MM.1S (cell line): ENCODE measurements at regions not wholly inside any gene's neighbourhood (a gene's known extent, or its start where the extent isn't known, plus 50 kb on each side); places are given as distances from the start of the nearest gene placed in this dataset.

Source experiments
- DNase-seq: peaks from one replicate; pipeline ENCODE4 v3.0.0-alpha.2; 2015
- H2AFZ ChIP-seq: fragments of 300-600 bp; sonication (generic); 2 replicates; pipeline ENCODE4 v1.6.0; 2016; ENCODE audit warnings: antibody characterized with exemption, low read length
- H3F3A ChIP-seq: fragments of 300-600 bp; sonication (generic); 2 replicates; pipeline ENCODE4 v1.6.1; 2016; ENCODE audit warnings: mild to moderate bottlenecking, antibody characterized with exemption, low read length, moderate library complexity, mixed read lengths; ENCODE audit not compliant: insufficient read depth
- H3K27ac ChIP-seq: fragments of 300-600 bp; sonication (generic); 2 replicates; pipeline ENCODE4 v1.5.1; 2016; ENCODE audit warnings: mild to moderate bottlenecking, low read length
- H3K27me3 ChIP-seq: fragments of 300-600 bp; sonication (generic); replicated peaks from 2 replicates; pipeline ENCODE4 v1.6.0; 2016; ENCODE audit warnings: low read length; ENCODE audit not compliant: insufficient read depth
- H3K36me3 ChIP-seq: fragments of 300-600 bp; sonication (generic); replicated peaks from 2 replicates; pipeline ENCODE4 v1.6.1; 2016; ENCODE audit warnings: mild to moderate bottlenecking, low read length, mixed read lengths; ENCODE audit not compliant: insufficient read depth
- H3K4me1 ChIP-seq: fragments of 300-600 bp; sonication (generic); 2 replicates; pipeline ENCODE4 v1.6.1; 2016; ENCODE audit warnings: low read length, mixed read lengths
- H3K4me2 ChIP-seq: fragments of 300-600 bp; sonication (generic); 2 replicates; pipeline ENCODE4 v1.6.0; 2016; ENCODE audit warnings: low read depth, low read length
- H3K4me3 ChIP-seq: fragments of 300-600 bp; sonication (generic); 2 replicates; pipeline ENCODE4 v1.5.1; 2016; ENCODE audit warnings: low read length, mixed read lengths
- H3K79me2 ChIP-seq: fragments of 300-600 bp; sonication (generic); 2 replicates; pipeline ENCODE4 v1.6.1; 2016; ENCODE audit warnings: mixed run types, low read length, mixed read lengths
- H3K9ac ChIP-seq: fragments of 300-600 bp; sonication (generic); 2 replicates; pipeline ENCODE4 v1.6.1; 2016; ENCODE audit warnings: low read length, mixed read lengths
- H3K9me2 ChIP-seq: fragments of 300-600 bp; sonication (generic); replicated peaks from 2 replicates; pipeline ENCODE4 v1.6.1; 2016; ENCODE audit warnings: mild to moderate bottlenecking, low read length, mixed read lengths; ENCODE audit not compliant: insufficient read depth
- H3K9me3 ChIP-seq: fragments of 300-600 bp; sonication (generic); replicated peaks from 2 replicates; pipeline ENCODE4 v1.6.1; 2016; ENCODE audit warnings: mild to moderate bottlenecking, low read length, mixed read lengths; ENCODE audit not compliant: insufficient read depth
- H4K20me1 ChIP-seq: fragments of 300-600 bp; sonication (generic); 2 replicates; pipeline ENCODE4 v1.6.1; 2016; ENCODE audit warnings: mild to moderate bottlenecking, low read length, moderate library complexity, mixed read lengths; ENCODE audit not compliant: insufficient read depth
- CTCF ChIP-seq: fragments of 300-600 bp; sonication (generic); IDR thresholded peaks from 2 replicates; pipeline ENCODE4 v1.5.1; 2016; ENCODE audit warnings: antibody characterized with exemption, low read length, mixed read lengths
- EZH2 ChIP-seq: fragments of 300-600 bp; sonication (generic); optimal IDR thresholded peaks from 2 replicates; pipeline ENCODE3; 2017; ENCODE audit warnings: low read depth, mild to moderate bottlenecking, antibody characterized with exemption, low read length, mixed read lengths
- EZH2phosphoT487 ChIP-seq: fragments of 300-600 bp; sonication (generic); IDR thresholded peaks from 2 replicates; pipeline ENCODE4 v1.6.1; 2018; ENCODE audit warnings: antibody characterized with exemption, low read length

GRCh38 chr16:73308771-73309170, 260.8 kb upstream of the ZFHX3 start:
- H3K4me3 ChIP-seq: no peak overlapping the region
- H4K20me1 ChIP-seq: no peaks in the 10 kb centered on the region
- no peaks in the 10 kb centered on the region for H3K79me2 ChIP-seq
- no peaks in the 10 kb centered on the region for H3K9me2 ChIP-seq
- H3K4me1 ChIP-seq: no peaks in the 10 kb centered on the region
- no peak overlapping the region for H2AFZ ChIP-seq
- TF ChIP-seq EZH2 (no peak), CTCF (no peak), EZH2phosphoT487 (no peak)
- H3K4me2 ChIP-seq: no peak overlapping the region
- no peak overlapping the region for H3K27ac ChIP-seq
- H3K36me3 ChIP-seq: no peaks in the 10 kb centered on the region
- H3K9me3 ChIP-seq: no peaks in the 10 kb centered on the region
- H3F3A ChIP-seq: no peaks in the 10 kb centered on the region
- no peak for DNase-seq
- no peaks in the 10 kb centered on the region for H3K27me3 ChIP-seq
- no peak overlapping the region for H3K9ac ChIP-seq

GRCh38 chr16:73306901-73307413, 259.0 kb upstream of the ZFHX3 start:
- no peaks in the 10 kb centered on the region for H4K20me1 ChIP-seq

GRCh38 chr16:73304008-73304774, 256.3 kb upstream of the ZFHX3 start:
- Histone ChIP-seq H3K9ac (no peak overlapping the region), H3K27me3 (no peaks in the 10 kb centered on the region), H3K79me2 (no peaks in the 10 kb centered on the region), H4K20me1 (no peaks in the 10 kb centered on the region), H3K27ac (no peak overlapping the region), H3K4me1 (no peaks in the 10 kb centered on the region), H3K9me2 (no peaks in the 10 kb centered on the region), H3K9me3 (no peaks in the 10 kb centered on the region), H3K4me3 (no peak overlapping the region), H2AFZ (no peak overlapping the region), H3K4me2 (no peak overlapping the region), H3K36me3 (no peaks in the 10 kb centered on the region), H3F3A (no peaks in the 10 kb centered on the region)
- DNase-seq: no peak
- no peak for TF ChIP-seq EZH2
- TF ChIP-seq EZH2phosphoT487: no peak
- TF ChIP-seq CTCF: no peak

More at GRCh38 chr16:73306901-73307413, 259.0 kb upstream of the ZFHX3 start:
- Histone ChIP-seq H3K36me3 (no peaks in the 10 kb centered on the region), H3F3A (no peaks in the 10 kb centered on the region), H3K4me2 (no peak overlapping the region), H2AFZ (no peak overlapping the region), H3K9me2 (no peaks in the 10 kb centered on the region), H3K27ac (no peak overlapping the region), H3K27me3 (no peaks in the 10 kb centered on the region), H3K4me1 (no peaks in the 10 kb centered on the region), H3K4me3 (no peak overlapping the region), H3K9ac (no peak overlapping the region), H3K9me3 (no peaks in the 10 kb centered on the region), H3K79me2 (no peaks in the 10 kb centered on the region)
- no peak for DNase-seq
- TF ChIP-seq CTCF (no peak), EZH2phosphoT487 (no peak), EZH2 (no peak)
